Heart left ventricle (tissue), 16 donors: ENCODE measurements at regions not wholly inside any gene's neighbourhood (a gene's known extent, or its start where the extent isn't known, plus 50 kb on each side); places are given as distances from the start of the nearest gene placed in this dataset.
"Not testable (repeated sequence)": the region's sequence is repeated elsewhere in the genome, so short reads cannot be mapped to it uniquely, and the experiment has no call there.

ENCODE experiments used
- ATAC-seq, 4 donors: fragments of 200-7000 bp; cut with Tn5 transposase; one replicate each; pipeline ENCODE4 v1.9.1; 2020 to 2022; ENCODE audit warnings: moderate library complexity in 4 of 4, mild to moderate bottlenecking in 3 of 4, moderate number of reproducible peaks in 1 of 4
- DNase-seq, 5 donors: peaks; one replicate each; pipeline ENCODE4 v3.0.0-alpha.2; 2020
- H3K27ac ChIP-seq, 12 donors: fragments of 200-600 bp; sonication (generic) in 4 of 12; one replicate each; pipeline versions ENCODE4 v1.5.0 to v1.8.0; 2016 to 2022; ENCODE audit warnings: mild to moderate bottlenecking in 2 of 12
- H3K27me3 ChIP-seq, 9 donors: fragments of 200-600 bp; sonication (generic) in 2 of 9; one replicate each; pipeline versions ENCODE4 v1.5.1 to v1.8.0; 2016 to 2022; ENCODE audit warnings: mild to moderate bottlenecking in 3 of 9
- H3K36me3 ChIP-seq, 9 donors: fragments of 200-600 bp; sonication (generic) in 2 of 9; one replicate each; pipeline versions ENCODE4 v1.5.0 to v1.8.0; 2018 to 2022; ENCODE audit warnings: mild to moderate bottlenecking in 2 of 9
- H3K4me1 ChIP-seq, 12 donors: fragments of 200-600 bp; sonication (generic) in 4 of 12; one replicate each; pipeline versions ENCODE4 v1.5.0 to v1.8.0; 2016 to 2022; ENCODE audit warnings: mild to moderate bottlenecking in 3 of 12
- H3K4me3 ChIP-seq, 12 donors: fragments of 200-600 bp; sonication (generic) in 4 of 12; one replicate each; pipeline versions ENCODE4 v1.5.0 to v1.8.0; 2017 to 2022; ENCODE audit warnings: mild to moderate bottlenecking in 9 of 12, moderate library complexity in 4 of 12
- H3K9me3 ChIP-seq, 12 donors: fragments of 200-600 bp; sonication (generic) in 4 of 12; one replicate each; pipeline versions ENCODE4 v1.5.0 to v1.8.0; 2016 to 2022; ENCODE audit warnings: mild to moderate bottlenecking in 1 of 12
- CTCF ChIP-seq, 12 donors: fragments of 200-600 bp; sonication (generic) in 4 of 12; IDR thresholded peaks; one replicate each; pipeline versions ENCODE4 v1.5.0 to v1.8.0; 2018 to 2022; ENCODE audit warnings: antibody characterized with exemption in 12 of 12, mild to moderate bottlenecking in 5 of 12
- POLR2A ChIP-seq, 2 donors: fragments of 450-650 bp; IDR thresholded peaks; one replicate each; pipeline ENCODE4 v1.6.1; 2017; ENCODE audit warnings: antibody characterized with exemption in 2 of 2, mild to moderate bottlenecking in 2 of 2, moderate library complexity in 2 of 2
- WGBS, 4 donors: extraction: QIAGEN DNeasy Blood & Tissue Kit in 2 of 4; methylation state at CpG; one replicate each; pipeline versions ENCODE4 v1.1.5 to v1.1.7; 2013 to 2018; 5-methylcytosine and 5-hydroxymethylcytosine counted together
- intact Hi-C, 10 donors: fragments of 100-400 bp; cut with DNase I; formaldehyde crosslinking; loops; one replicate each; pipeline versions ENCODE4 v1.11.1 to v1.14.2; 2022
- donor health status: ischemic (EF 13 %, LVEDD 7.1; RV severe dilation, severe dysfunction).
- donor health status: healthy with polysubstance abuse.
- donor health status: DM: no; HTN: yes; CAD: no.
- donor health status: DM: no; HTN: no; CAD: no.
- donor health status: ischemic (EF 25% LVEDD 6.9; RV normal size, moderate dysfunction).
- donor health status: ischemic (EF 25% LVEDD 5.7; RV mildly dilated, moderate dysfunction).
- donor health status: healthy.
- donor health status: DM: yes; HTN: yes; CAD: no.
- donor health status: ischemic (EF 35%, LVEDD 5.7; RV mildly dilated, moderate dysfunction).
- donor health status: nonischemic (EF 11% LVEDD 7.7; RV severe dilation, severe dysfunction).
- donor health status: DM: yes; HTN: yes; CAD: no.
- donor health status: PGD.
- donor health status: ischemic (EF 29% LVEDD 5.4; RV normal size, mild dysfunction).
- donor health status: nonischemic (EF 23%, LVEDD 6.1; RV moderate dilation, normal function).

GRCh38 chr4:111334361-111334760, 711.5 kb upstream of the PITX2 start:
- ATAC-seq: no peak
- no peak overlapping the region for H3K4me3 ChIP-seq
- TF ChIP-seq POLR2A (IDR thresholded peaks at IDR 0.05): no peak
- no peaks in the 10 kb centered on the region for H3K4me1 ChIP-seq
- no peak for DNase-seq
- no peaks in the 10 kb centered on the region for H3K36me3 ChIP-seq
- H3K9me3 ChIP-seq: peaks cover 0 to 9% (median 0%) of the 10 kb centered on the region in 12 donors
- no peak overlapping the region for H3K27ac ChIP-seq
- no peaks in the 10 kb centered on the region for H3K27me3 ChIP-seq
- intact Hi-C loops: loop anchor here in 1 of 10 donors (10.0 kb wide), 1 partner anchor 560 kb away; no protein-coding TSS in a partner anchor

DNA sequence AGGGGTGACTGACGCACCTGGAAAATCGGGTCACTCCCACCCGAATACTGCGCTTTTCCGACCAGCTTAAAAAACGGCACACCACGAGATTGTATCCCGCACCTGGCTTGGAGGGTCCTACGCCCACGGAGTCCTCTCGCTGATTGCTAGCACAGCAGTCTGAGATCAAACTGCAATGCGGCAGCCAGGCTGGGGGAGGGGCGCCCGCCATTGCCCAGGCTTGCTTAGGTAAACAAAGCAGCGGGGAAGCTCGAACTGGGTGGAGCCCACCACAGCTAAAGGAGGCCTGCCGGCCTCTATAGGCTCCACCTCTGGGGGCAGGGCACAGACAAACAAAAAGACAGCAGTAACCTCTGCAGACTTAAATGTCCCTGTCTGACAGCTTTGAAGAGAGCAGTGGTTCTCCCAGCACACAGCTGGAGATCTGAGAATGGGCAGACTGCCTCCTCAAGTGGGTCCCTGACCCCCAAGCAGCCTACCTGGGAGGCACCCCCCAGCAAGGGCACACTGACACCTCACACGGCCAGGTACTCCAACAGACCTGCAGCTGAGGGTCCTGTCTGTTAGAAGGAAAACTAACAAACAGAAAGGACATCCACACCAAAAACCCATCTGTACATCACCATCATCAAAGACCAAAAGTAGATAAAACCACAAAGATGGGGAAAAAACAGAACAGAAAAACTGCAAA, 714.5 kb upstream of the PITX2 start:
- not testable (repeated sequence) for ATAC-seq, H3K4me1 ChIP-seq, H3K36me3 ChIP-seq, H3K4me3 ChIP-seq, H3K27ac ChIP-seq, H3K27me3 ChIP-seq, H3K9me3 ChIP-seq
- 73 to 85% (median 78%) methylated on average over 17 to 18 of the region's 18 CpGs for WGBS, 4 donors
- intact Hi-C loops: loop anchor here in 1 of 10 donors (10.0 kb wide), 1 partner anchor 557 kb away; no protein-coding TSS in a partner anchor
- peak in 1 of 5 donors; percentile 19 for DNase-seq

DNA sequence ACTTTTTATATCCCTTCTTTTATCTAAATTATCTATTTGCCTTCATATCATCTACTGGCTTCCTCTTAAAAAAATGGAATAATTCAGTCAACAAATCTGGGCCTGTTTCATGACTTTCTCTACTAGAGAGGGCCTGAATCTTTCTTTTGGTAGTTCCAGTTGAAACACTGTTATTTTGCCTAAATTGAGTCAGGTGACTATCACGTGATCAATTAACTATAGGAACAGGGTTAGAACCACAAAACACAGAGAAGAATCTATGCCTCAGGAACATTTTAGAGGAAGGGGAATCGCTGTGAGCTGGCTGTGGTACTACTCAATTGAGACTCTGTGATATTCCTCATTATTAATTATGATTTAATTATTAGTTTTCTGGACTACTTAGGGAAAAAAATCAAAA, 736.7 kb upstream of the PITX2 start:
- Histone ChIP-seq H3K4me3 (no peak overlapping the region), H3K27me3 (no peaks in the 10 kb centered on the region), H3K9me3 (peaks cover 0 to 15% (median under 1%) of the 10 kb centered on the region in 12 donors), H3K27ac (no peak overlapping the region), H3K4me1 (no peaks in the 10 kb centered on the region), H3K36me3 (no peaks in the 10 kb centered on the region)
- ATAC-seq (no peak), DNase-seq (no peak)
- WGBS, 4 donors: 79 to 82% (median 80%) methylated on average over 2 of the region's 2 CpGs
- intact Hi-C loops: no loop called here
- TF ChIP-seq POLR2A (IDR thresholded peaks at IDR 0.05): no peak
- TF ChIP-seq CTCF (IDR thresholded peaks at IDR 0.05): no peak

DNA sequence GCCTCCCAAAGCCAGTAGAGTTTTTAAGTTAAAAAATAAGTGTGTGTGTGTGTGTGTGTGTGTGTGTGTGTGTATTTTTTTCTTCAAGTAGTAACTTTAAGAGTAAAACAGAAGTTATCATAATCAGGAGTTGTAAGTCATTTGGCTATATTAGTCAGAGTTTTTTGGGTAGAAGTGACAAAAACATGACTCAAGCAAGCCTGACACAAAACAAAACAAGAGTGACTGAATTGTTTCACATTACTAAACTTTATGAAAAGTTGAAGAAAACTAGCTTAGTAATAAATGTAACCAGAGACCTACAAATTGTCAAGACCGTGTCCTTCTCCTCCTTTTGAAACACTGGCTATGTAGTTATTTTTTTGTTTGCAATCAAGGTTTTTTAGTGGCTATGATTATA, 738.0 kb upstream of the PITX2 start:
- DNase-seq: no peak
- no peak overlapping the region for H3K27ac ChIP-seq
- ATAC-seq: no peak
- intact Hi-C loops: no loop called here
- 67 to 79% (median 73%) methylated on average over 1 of the region's 1 CpG for WGBS, 4 donors
- peaks cover 0 to 16% (median 3%) of the 10 kb centered on the region in 12 donors for H3K9me3 ChIP-seq
- TF ChIP-seq POLR2A (IDR thresholded peaks at IDR 0.05): no peak
- TF ChIP-seq CTCF (IDR thresholded peaks at IDR 0.05): no peak
- no peaks in the 10 kb centered on the region for H3K36me3 ChIP-seq
- H3K4me1 ChIP-seq: no peaks in the 10 kb centered on the region
- H3K4me3 ChIP-seq: no peak overlapping the region
- no peaks in the 10 kb centered on the region for H3K27me3 ChIP-seq

DNA sequence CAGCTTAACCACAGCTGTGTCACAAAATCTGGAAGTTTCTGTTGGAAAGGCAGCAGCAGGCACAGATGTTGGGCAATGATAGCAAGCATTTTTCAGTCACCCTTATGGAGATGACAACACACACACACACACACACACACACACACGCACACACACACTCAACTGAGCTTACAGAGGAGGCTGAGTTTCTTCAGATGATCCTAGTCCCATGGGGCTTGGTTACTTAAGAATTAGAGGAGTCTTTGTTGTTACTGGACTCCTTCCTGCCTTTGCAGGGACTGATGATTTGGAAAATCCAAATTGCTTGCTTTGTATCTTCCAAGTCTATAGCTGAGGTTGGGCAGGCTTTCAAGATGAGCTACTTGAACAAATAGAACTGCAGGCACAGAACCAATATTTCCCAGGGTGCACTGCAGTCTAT, 740.1 kb upstream of the PITX2 start:
- no peaks in the 10 kb centered on the region for H3K36me3 ChIP-seq
- peaks cover 0 to 16% (median 3%) of the 10 kb centered on the region in 12 donors for H3K9me3 ChIP-seq
- intact Hi-C loops: no loop called here
- no peak overlapping the region for H3K4me3 ChIP-seq
- no peaks in the 10 kb centered on the region for H3K27me3 ChIP-seq
- DNase-seq (peak in 4 of 5 donors; percentile 16 to 36 (median 28)), ATAC-seq (peak in 3 of 4 donors; percentile 52 to 75 (median 73))
- H3K4me1 ChIP-seq: no peaks in the 10 kb centered on the region
- WGBS, 4 donors: 53 to 73% (median 65%) methylated on average over 1 of the region's 1 CpG
- no peak for TF ChIP-seq POLR2A (IDR thresholded peaks at IDR 0.05)
- no peak for TF ChIP-seq CTCF (IDR thresholded peaks at IDR 0.05)
- H3K27ac ChIP-seq: no peak overlapping the region

GRCh38 chr4:111377880-111378279, 755.0 kb upstream of the PITX2 start:
- H3K4me3 ChIP-seq, H3K9me3 ChIP-seq, H3K27ac ChIP-seq, ATAC-seq, DNase-seq, H3K27me3 ChIP-seq, H3K4me1 ChIP-seq, intact Hi-C loops, H3K36me3 ChIP-seq: not testable (repeated sequence)
- WGBS, 4 donors: 86 to 92% (median 91%) methylated on average over 14 of the region's 14 CpGs
